ENCODE measurements at regions not wholly inside any gene's neighbourhood (a gene's known extent, or its start where the extent isn't known, plus 50 kb on each side); places are given as distances from the start of the nearest gene placed in this dataset.

DNA sequence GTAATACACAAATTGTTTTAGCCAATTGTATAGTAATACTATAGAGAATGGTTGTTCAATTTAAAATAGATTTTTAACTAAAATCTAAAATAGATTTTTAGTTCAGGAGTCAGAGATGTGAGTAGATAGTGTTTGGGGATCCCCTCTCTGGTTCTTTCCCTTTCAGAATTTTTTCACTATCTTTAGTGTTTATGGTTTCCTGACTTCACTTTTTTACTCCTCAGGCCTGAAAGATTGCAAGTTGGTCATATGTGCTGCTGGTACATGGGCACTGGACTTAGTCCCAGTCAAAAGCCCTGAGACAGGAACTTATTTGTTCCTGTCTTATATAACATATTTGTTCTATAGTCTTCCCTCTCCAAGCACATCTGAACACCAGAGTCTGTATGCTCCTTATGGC lies 96.8 kb upstream of the ATP1B1 start:
- intact Hi-C loops (cut with micrococcal nuclease; ENCODE audit: unreplicated experiment): no loop called here
- TF ChIP-seq, protein P1, sequence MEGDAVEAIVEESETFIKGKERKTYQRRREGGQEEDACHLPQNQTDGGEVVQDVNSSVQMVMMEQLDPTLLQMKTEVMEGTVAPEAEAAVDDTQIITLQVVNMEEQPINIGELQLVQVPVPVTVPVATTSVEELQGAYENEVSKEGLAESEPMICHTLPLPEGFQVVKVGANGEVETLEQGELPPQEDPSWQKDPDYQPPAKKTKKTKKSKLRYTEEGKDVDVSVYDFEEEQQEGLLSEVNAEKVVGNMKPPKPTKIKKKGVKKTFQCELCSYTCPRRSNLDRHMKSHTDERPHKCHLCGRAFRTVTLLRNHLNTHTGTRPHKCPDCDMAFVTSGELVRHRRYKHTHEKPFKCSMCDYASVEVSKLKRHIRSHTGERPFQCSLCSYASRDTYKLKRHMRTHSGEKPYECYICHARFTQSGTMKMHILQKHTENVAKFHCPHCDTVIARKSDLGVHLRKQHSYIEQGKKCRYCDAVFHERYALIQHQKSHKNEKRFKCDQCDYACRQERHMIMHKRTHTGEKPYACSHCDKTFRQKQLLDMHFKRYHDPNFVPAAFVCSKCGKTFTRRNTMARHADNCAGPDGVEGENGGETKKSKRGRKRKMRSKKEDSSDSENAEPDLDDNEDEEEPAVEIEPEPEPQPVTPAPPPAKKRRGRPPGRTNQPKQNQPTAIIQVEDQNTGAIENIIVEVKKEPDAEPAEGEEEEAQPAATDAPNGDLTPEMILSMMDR (IDR thresholded peaks at IDR 0.05; ENCODE audit: unreplicated experiment): no peak
- CTCF ChIA-PET: interaction anchor here (0.8 kb wide), 1 partner anchor 26 kb away, joined by 3 read pairs; no protein-coding TSS in a partner anchor
- Mint-ChIP-seq H3K27me3 (ENCODE audit: unreplicated experiment) (no peaks in the 10 kb centered on the region), H3K4me1 (ENCODE audit: low read depth, unreplicated experiment) (no peaks in the 10 kb centered on the region), H3K4me3 (ENCODE audit: low read depth, unreplicated experiment) (no peak overlapping the region), H3K9me3 (ENCODE audit: low read depth, unreplicated experiment) (no peaks in the 10 kb centered on the region), H3K36me3 (ENCODE audit: insufficient read depth, unreplicated experiment) (no peaks in the 10 kb centered on the region), H3K27ac (ENCODE audit: unreplicated experiment) (no peak overlapping the region)
- BruUV-seq (replicated peaks): no TSS peak
- no peak for DNase-seq

DNA sequence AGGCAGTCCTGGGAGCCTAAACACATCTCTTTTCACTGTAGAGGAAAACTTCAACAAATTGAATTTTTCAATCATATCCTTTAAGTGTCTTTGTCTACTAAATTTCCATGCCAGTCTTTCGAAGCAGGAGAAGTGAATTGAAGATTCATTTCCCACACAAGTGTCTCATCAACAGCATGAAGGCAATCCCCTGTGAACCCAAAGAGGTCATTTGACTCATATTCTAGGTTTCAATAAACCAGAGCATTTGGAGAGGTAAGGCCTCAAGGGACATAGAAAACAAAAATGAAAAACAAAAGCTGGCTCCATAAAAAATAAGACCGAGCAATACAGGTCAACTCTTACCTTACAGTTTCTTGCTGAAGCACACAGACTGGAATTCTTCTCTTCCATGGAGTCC lies 94.1 kb upstream of the ATP1B1 start:
- no TSS peak for BruUV-seq (replicated peaks)
- Mint-ChIP-seq H3K4me1 (ENCODE audit: low read depth, unreplicated experiment) (no peaks in the 10 kb centered on the region), H3K27ac (ENCODE audit: unreplicated experiment) (no peak overlapping the region), H3K4me3 (ENCODE audit: low read depth, unreplicated experiment) (no peak overlapping the region), H3K9me3 (ENCODE audit: low read depth, unreplicated experiment) (no peaks in the 10 kb centered on the region), H3K27me3 (ENCODE audit: unreplicated experiment) (no peaks in the 10 kb centered on the region), H3K36me3 (ENCODE audit: insufficient read depth, unreplicated experiment) (no peaks in the 10 kb centered on the region)
- CTCF ChIA-PET: no interaction called here
- intact Hi-C loops (cut with micrococcal nuclease; ENCODE audit: unreplicated experiment): no loop called here
- DNase-seq: no peak
- TF ChIP-seq, protein P1 (IDR thresholded peaks at IDR 0.05; ENCODE audit: unreplicated experiment): no peak

DNA sequence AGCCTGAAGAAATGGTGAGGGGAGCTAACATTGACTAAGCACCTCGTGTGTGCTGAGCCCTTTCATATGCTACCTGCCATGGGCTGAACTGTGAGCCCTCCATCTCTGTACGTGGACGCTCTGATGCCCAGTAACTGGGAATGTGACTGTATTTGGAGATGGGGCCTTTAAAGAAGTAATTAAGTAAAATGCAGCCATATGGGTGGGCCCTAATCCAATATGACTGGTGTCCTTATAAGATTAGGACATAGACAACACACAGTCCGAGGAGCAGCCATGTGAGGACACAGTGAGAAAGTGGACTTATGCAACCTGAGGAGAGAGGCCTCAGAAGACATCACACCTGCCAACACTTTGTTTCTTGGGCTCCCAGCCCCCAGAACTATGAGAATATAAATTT lies 92.7 kb upstream of the ATP1B1 start:
- H3K27me3 Mint-ChIP-seq (ENCODE audit: unreplicated experiment): no peaks in the 10 kb centered on the region
- CTCF ChIA-PET: no interaction called here
- no peaks in the 10 kb centered on the region for H3K4me1 Mint-ChIP-seq (ENCODE audit: low read depth, unreplicated experiment)
- no TSS peak for BruUV-seq (replicated peaks)
- intact Hi-C loops (cut with micrococcal nuclease; ENCODE audit: unreplicated experiment): no loop called here
- H3K4me3 Mint-ChIP-seq (ENCODE audit: low read depth, unreplicated experiment): no peak overlapping the region
- H3K36me3 Mint-ChIP-seq (ENCODE audit: insufficient read depth, unreplicated experiment): no peaks in the 10 kb centered on the region
- TF ChIP-seq, protein P1 (IDR thresholded peaks at IDR 0.05; ENCODE audit: unreplicated experiment): no peak
- H3K27ac Mint-ChIP-seq (ENCODE audit: unreplicated experiment): no peak overlapping the region
- no peaks in the 10 kb centered on the region for H3K9me3 Mint-ChIP-seq (ENCODE audit: low read depth, unreplicated experiment)
- no peak for DNase-seq

DNA sequence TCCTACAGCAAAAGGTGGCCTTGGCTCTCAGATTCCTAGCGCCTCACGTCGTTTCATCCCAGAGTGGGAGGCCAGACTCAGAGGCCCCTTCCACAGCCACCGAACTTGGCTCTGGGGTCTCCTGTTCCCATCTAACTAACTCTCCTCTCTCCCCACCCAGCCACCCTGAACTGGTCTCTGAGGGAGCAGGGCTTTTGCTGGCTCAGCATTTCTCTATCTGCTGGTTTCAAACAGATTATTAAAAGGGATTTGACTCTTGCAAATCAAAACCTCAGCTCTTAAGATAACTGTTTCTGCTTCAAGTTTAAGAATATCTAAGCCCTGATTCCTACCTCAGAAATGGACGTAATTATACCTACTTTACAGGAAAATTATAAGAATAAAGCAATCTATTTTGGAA lies 91.0 kb upstream of the ATP1B1 start:
- TF ChIP-seq, protein P1 (IDR thresholded peaks at IDR 0.05; ENCODE audit: unreplicated experiment): no peak
- CTCF ChIA-PET: no interaction called here
- Mint-ChIP-seq H3K36me3 (ENCODE audit: insufficient read depth, unreplicated experiment) (no peaks in the 10 kb centered on the region), H3K27ac (ENCODE audit: unreplicated experiment) (no peak overlapping the region), H3K9me3 (ENCODE audit: low read depth, unreplicated experiment) (no peaks in the 10 kb centered on the region), H3K4me1 (ENCODE audit: low read depth, unreplicated experiment) (peaks cover 9% of the 10 kb centered on the region), H3K27me3 (ENCODE audit: unreplicated experiment) (no peaks in the 10 kb centered on the region), H3K4me3 (ENCODE audit: low read depth, unreplicated experiment) (no peak overlapping the region)
- no TSS peak for BruUV-seq (replicated peaks)
- intact Hi-C loops (cut with micrococcal nuclease; ENCODE audit: unreplicated experiment): no loop called here
- no peak for DNase-seq

DNA sequence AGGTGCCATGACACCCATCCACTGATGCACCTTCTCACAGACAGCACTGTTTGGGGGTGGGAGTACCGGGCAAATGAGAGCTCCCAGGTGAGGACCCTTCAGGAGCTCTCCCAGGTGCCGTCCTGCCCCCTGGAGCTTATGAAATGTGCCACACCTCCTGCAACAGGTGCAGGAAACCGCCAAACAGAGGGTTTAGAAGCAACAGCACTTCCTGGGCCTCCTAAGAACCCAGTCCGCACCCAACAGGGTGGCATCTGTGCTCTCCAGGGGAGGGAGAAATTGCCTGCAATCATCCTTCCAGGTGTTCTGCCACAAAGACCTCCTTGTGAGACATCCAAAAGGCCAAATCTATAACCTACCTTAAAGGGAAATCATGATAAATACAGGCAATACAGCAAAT lies 87.7 kb upstream of the ATP1B1 start:
- TF ChIP-seq, protein P1 (IDR thresholded peaks at IDR 0.05; ENCODE audit: unreplicated experiment): no peak
- DNase-seq: no peak
- no peak overlapping the region for H3K27ac Mint-ChIP-seq (ENCODE audit: unreplicated experiment)
- CTCF ChIA-PET: no interaction called here
- BruUV-seq (replicated peaks): no TSS peak
- H3K27me3 Mint-ChIP-seq (ENCODE audit: unreplicated experiment): no peaks in the 10 kb centered on the region
- intact Hi-C loops (cut with micrococcal nuclease; ENCODE audit: unreplicated experiment): no loop called here
- no peak overlapping the region for H3K4me3 Mint-ChIP-seq (ENCODE audit: low read depth, unreplicated experiment)
- H3K36me3 Mint-ChIP-seq (ENCODE audit: insufficient read depth, unreplicated experiment): no peaks in the 10 kb centered on the region
- peaks cover 3% of the 10 kb centered on the region for H3K9me3 Mint-ChIP-seq (ENCODE audit: low read depth, unreplicated experiment)
- H3K4me1 Mint-ChIP-seq (ENCODE audit: low read depth, unreplicated experiment): peaks cover 9% of the 10 kb centered on the region

Data from Calu3 (cell line).